WTC11 (cell line): ENCODE measurements at regions not wholly inside any gene's neighbourhood (a gene's known extent, or its start where the extent isn't known, plus 50 kb on each side); places are given as distances from the start of the nearest gene placed in this dataset.

Source experiments
- CREB1 ChIP-seq: sonication (generic); formaldehyde crosslinking; IDR thresholded peaks from 2 replicates; pipeline ENCODE4 v1.8.0; 2023; ENCODE audit warnings: mild to moderate bottlenecking, missing genetic modification reagents
- CREM ChIP-seq: sonication (generic); formaldehyde crosslinking; IDR thresholded peaks from 2 replicates; pipeline ENCODE4 v1.8.1; 2022; ENCODE audit warnings: mild to moderate bottlenecking, missing genetic modification reagents, moderate library complexity
- CTCF ChIP-seq: fragments of 200-600 bp; IDR thresholded peaks from 2 replicates; pipeline ENCODE4 v1.8.0; 2022; ENCODE audit warnings: antibody characterized with exemption
- E2F4 ChIP-seq: sonication (generic); formaldehyde crosslinking; IDR thresholded peaks from 2 replicates; pipeline ENCODE4 v1.8.1; 2022; ENCODE audit warnings: low read depth, mild to moderate bottlenecking, moderate library complexity, missing genetic modification reagents, borderline replicate concordance
- E2F5 ChIP-seq: sonication (generic); formaldehyde crosslinking; IDR thresholded peaks from 2 replicates; pipeline ENCODE4 v1.8.1; 2022; ENCODE audit warnings: mild to moderate bottlenecking, moderate library complexity, missing genetic modification reagents
- MAX ChIP-seq: sonication (generic); formaldehyde crosslinking; IDR thresholded peaks from 2 replicates; pipeline ENCODE4 v1.8.0; 2022; ENCODE audit warnings: mild to moderate bottlenecking, missing genetic modification reagents
- RORB ChIP-seq: fragments of 250-450 bp; sonication (Bioruptor Pico); IDR thresholded peaks from 2 replicates; pipeline ENCODE4 v1.9.0; 2021; ENCODE audit warnings: mild to moderate bottlenecking
- TCF7 ChIP-seq: sonication (generic); formaldehyde crosslinking; IDR thresholded peaks from 2 replicates; pipeline ENCODE4 v1.8.0; 2022; ENCODE audit warnings: mild to moderate bottlenecking, low read depth, missing genetic modification reagents, moderate library complexity
- USF2 ChIP-seq: sonication (generic); formaldehyde crosslinking; IDR thresholded peaks from 2 replicates; pipeline ENCODE4 v1.8.1; 2023; ENCODE audit warnings: mild to moderate bottlenecking, missing genetic modification reagents, moderate library complexity
- ZSCAN18 ChIP-seq: fragments of 250-450 bp; sonication (Bioruptor Pico); IDR thresholded peaks from 2 replicates; pipeline ENCODE4 v2.1.2; 2022; ENCODE audit warnings: mild to moderate bottlenecking, moderate library complexity

- TF ChIP-seq USF2 (no peak), CTCF (no peak), ZSCAN18 (CRISPR knock-in tag) (no peak), CREM (CRISPR knock-in tag) (no peak), E2F4 (CRISPR knock-in tag) (no peak), E2F5 (CRISPR knock-in tag) (no peak), MAX (CRISPR knock-in tag) (no peak), CREB1 (CRISPR knock-in tag) (no peak), RORB (CRISPR knock-in tag) (no peak), TCF7 (CRISPR knock-in tag) (no peak)
Measured at GRCh38 chr2:52017646-52018235, 985.8 kb upstream of the NRXN1 start.
